H9 (cell line): ENCODE measurements at regions not wholly inside any gene's neighbourhood (a gene's known extent, or its start where the extent isn't known, plus 50 kb on each side); places are given as distances from the start of the nearest gene placed in this dataset.

Experiments used
- DNase-seq: peaks from one replicate; pipeline ENCODE4 v3.0.0-alpha.2; 2017
- H2AFZ ChIP-seq: one replicate; pipeline ENCODE4 v1.6.1; 2013; ENCODE audit warnings: mild to moderate bottlenecking, low read length, control low read depth, moderate library complexity
- H2AK5ac ChIP-seq: 2 replicates; pipeline ENCODE4 v1.6.1; 2013; ENCODE audit warnings: low read length, control low read depth, mixed read lengths; ENCODE audit not compliant: insufficient read length
- H2BK120ac ChIP-seq: one replicate; pipeline ENCODE4 v1.6.1; 2013; ENCODE audit warnings: low read depth, mild to moderate bottlenecking, low read length, control low read depth, inconsistent platforms; ENCODE audit not compliant: poor library complexity, severe bottlenecking
- H2BK12ac ChIP-seq: 2 replicates; pipeline ENCODE4 v1.6.1; 2013; ENCODE audit warnings: low read length, control low read depth, mixed read lengths, low read depth; ENCODE audit not compliant: insufficient read length
- H2BK15ac ChIP-seq: 2 replicates; pipeline ENCODE4 v1.6.1; 2013; ENCODE audit warnings: low read depth, low read length, control low read depth
- H2BK20ac ChIP-seq: one replicate; pipeline ENCODE4 v1.6.1; 2013; ENCODE audit warnings: low read depth, mild to moderate bottlenecking, low read length, control low read depth, inconsistent platforms; ENCODE audit not compliant: poor library complexity, severe bottlenecking
- H2BK5ac ChIP-seq: 2 replicates; pipeline ENCODE4 v1.6.1; 2013; ENCODE audit warnings: low read length, control low read depth, mixed read lengths; ENCODE audit not compliant: insufficient read length
- H3K14ac ChIP-seq: 2 replicates; pipeline ENCODE4 v1.6.1; 2013; ENCODE audit warnings: low read length, control low read depth; ENCODE audit not compliant: insufficient read depth
- H3K18ac ChIP-seq: 2 replicates; pipeline ENCODE4 v1.6.1; 2013; ENCODE audit warnings: low read depth, mild to moderate bottlenecking, mixed read lengths, low read length, control low read depth; ENCODE audit not compliant: insufficient read length
- H3K23ac ChIP-seq: 2 replicates; pipeline ENCODE4 v1.6.1; 2013; ENCODE audit warnings: low read length, control low read depth, mixed read lengths, low read depth; ENCODE audit not compliant: insufficient read length
- H3K23me2 ChIP-seq: 2 replicates; pipeline ENCODE4 v1.6.1; 2013; ENCODE audit warnings: low read depth, mild to moderate bottlenecking, mixed read lengths, low read length, control low read depth; ENCODE audit not compliant: insufficient read length, poor library complexity, severe bottlenecking
- H3K27ac ChIP-seq: 2 replicates; pipeline ENCODE4 v1.5.1; 2013; ENCODE audit warnings: low read length, control low read depth, mixed read lengths, low read depth; ENCODE audit not compliant: insufficient read length
- H3K27me3 ChIP-seq: 2 replicates; pipeline ENCODE4 v1.6.1; 2013; ENCODE audit warnings: low read length, control low read depth, inconsistent platforms; ENCODE audit not compliant: insufficient read depth
- H3K4ac ChIP-seq: 2 replicates; pipeline ENCODE4 v1.6.1; 2013; ENCODE audit warnings: low read depth, mild to moderate bottlenecking, control low read depth, inconsistent platforms, low read length, moderate library complexity
- H3K4me1 ChIP-seq: 2 replicates; pipeline ENCODE4 v1.6.1; 2013; ENCODE audit warnings: low read length, control low read depth, inconsistent platforms; ENCODE audit not compliant: insufficient read depth
- H3K4me2 ChIP-seq: 2 replicates; pipeline ENCODE4 v1.6.1; 2013; ENCODE audit warnings: low read length, control low read depth, mixed read lengths; ENCODE audit not compliant: insufficient read length, insufficient read depth
- H3K56ac ChIP-seq: 2 replicates; pipeline ENCODE4 v1.6.1; 2013; ENCODE audit warnings: low read depth, mild to moderate bottlenecking, mixed read lengths, low read length, control low read depth; ENCODE audit not compliant: insufficient read length
- H3K79me1 ChIP-seq: 2 replicates; pipeline ENCODE4 v1.6.1; 2013; ENCODE audit warnings: low read depth, mild to moderate bottlenecking, moderate library complexity, low read length, control low read depth, inconsistent platforms; ENCODE audit not compliant: insufficient read depth, poor library complexity, severe bottlenecking
- H3K79me2 ChIP-seq: 2 replicates; pipeline ENCODE4 v1.6.1; 2013; ENCODE audit warnings: low read length, control low read depth, inconsistent platforms; ENCODE audit not compliant: insufficient read depth
- H3K9ac ChIP-seq: 2 replicates; pipeline ENCODE4 v1.6.1; 2013; ENCODE audit warnings: low read length, control low read depth, mixed read lengths; ENCODE audit not compliant: insufficient read length; ENCODE audit errors: extremely low read depth
- H3K9me3 ChIP-seq: one replicate; pipeline ENCODE4 v1.6.1; 2013; ENCODE audit warnings: low read depth, low read length, inconsistent platforms; ENCODE audit not compliant: control insufficient read depth
- H3T11ph ChIP-seq: one replicate; pipeline ENCODE4 v1.6.1; 2013; ENCODE audit warnings: mild to moderate bottlenecking, low read length, control low read depth, inconsistent platforms
- H4K20me1 ChIP-seq: one replicate; pipeline ENCODE4 v1.6.1; 2013; ENCODE audit not compliant: control insufficient read depth, insufficient read length, insufficient read depth
- H4K5ac ChIP-seq: 2 replicates; pipeline ENCODE4 v1.6.1; 2013; ENCODE audit warnings: low read depth, mild to moderate bottlenecking, mixed read lengths, low read length, control low read depth; ENCODE audit not compliant: insufficient read length
- H4K8ac ChIP-seq: replicated peaks from 2 replicates; pipeline ENCODE4 v1.6.1; 2013; ENCODE audit warnings: low read length, control low read depth, mixed read lengths, low read depth; ENCODE audit not compliant: insufficient read length
- H4K91ac ChIP-seq: 2 replicates; pipeline ENCODE4 v1.6.1; 2013; ENCODE audit warnings: low read depth, mild to moderate bottlenecking, moderate library complexity, mixed read lengths, low read length, control low read depth; ENCODE audit not compliant: insufficient read length
- H3K27ac Mint-ChIP-seq, 3 experiments: 2 replicates in 2 of 3; 3 replicates in 1 of 3; pipeline ENCODE4 v1.8.0; 2020 to 2021; ENCODE audit warnings: mixed read lengths in 3 of 3, mild to moderate bottlenecking in 1 of 3, moderate library complexity in 1 of 3
- H3K27me3 Mint-ChIP-seq: 2 replicates; pipeline ENCODE4 v1.8.0; 2021; ENCODE audit warnings: low read depth, mild to moderate bottlenecking, moderate library complexity, mixed read lengths
- H3K36me3 Mint-ChIP-seq, 3 experiments: 2 replicates in 2 of 3; 3 replicates in 1 of 3; pipeline ENCODE4 v1.8.0; 2020 to 2021; ENCODE audit warnings: low read depth in 3 of 3, mixed read lengths in 3 of 3; ENCODE audit not compliant: insufficient read depth in 1 of 3
- H3K4me1 Mint-ChIP-seq, 2 experiments: 2 replicates each; pipeline ENCODE4 v1.8.0; 2020; ENCODE audit warnings: mixed read lengths in 2 of 2
- H3K4me3 Mint-ChIP-seq, 2 experiments: 2 replicates in 1 of 2; 3 replicates in 1 of 2; pipeline ENCODE4 v1.8.0; 2020 to 2021; ENCODE audit warnings: mild to moderate bottlenecking in 2 of 2, mixed read lengths in 2 of 2, moderate library complexity in 1 of 2
- H3K9me3 Mint-ChIP-seq, 2 experiments: 2 replicates in 1 of 2; 3 replicates in 1 of 2; pipeline ENCODE4 v1.8.0; 2020; ENCODE audit warnings: mild to moderate bottlenecking in 2 of 2, mixed read lengths in 2 of 2, moderate library complexity in 1 of 2
- WGBS: extraction: QIAGEN DNeasy Blood & Tissue Kit; methylation state at CpG from one replicate; pipeline ENCODE4 v1.1.7; 2013; ENCODE audit warnings: missing lambda C conversion rate, low lambda C conversion rate, mixed read lengths; ENCODE audit not compliant: insufficient read length; ENCODE audit errors: extremely low coverage; 5-methylcytosine and 5-hydroxymethylcytosine counted together
- TF ChIP-seq, protein P1 (sequence below): fragments of 200-600 bp; sonication (generic); conservative IDR thresholded peaks from 3 replicates; pipeline ENCODE4 v1.8.0; 2021; ENCODE audit warnings: antibody characterized with exemption, mild to moderate bottlenecking

GRCh38 chr11:116551576-116551975, 221.2 kb downstream of the BUD13 start:
- H3K4me2 ChIP-seq = no peak overlapping the region

More at GRCh38 chr11:116551576-116551975, 221.2 kb downstream of the BUD13 start:
- no peaks in the 10 kb centered on the region for H3K79me1 ChIP-seq
- no peak overlapping the region for H3K56ac ChIP-seq
- no peak overlapping the region for H3K9ac ChIP-seq
- H2AK5ac ChIP-seq = no peak overlapping the region
- Mint-ChIP-seq H3K4me3 (no peak overlapping the region), H3K9me3 (peaks cover 0 to 3% of the 10 kb centered on the region in 2 experiments; a peak in 3 of 5 replicates), H3K27ac (no peak overlapping the region), H3K27me3 (peaks cover 64% of the 10 kb centered on the region), H3K36me3 (peaks cover 0 to 3% (median 0%) of the 10 kb centered on the region in 3 experiments; a peak in 1 of 7 replicates), H3K4me1 (peaks cover 4 to 5% of the 10 kb centered on the region in 2 experiments)
- H3K27ac ChIP-seq = no peak overlapping the region
- no peak overlapping the region for H4K8ac ChIP-seq
- no peak overlapping the region for H3K18ac ChIP-seq
- H3T11ph ChIP-seq = no peak overlapping the region
- TF ChIP-seq, protein P1, sequence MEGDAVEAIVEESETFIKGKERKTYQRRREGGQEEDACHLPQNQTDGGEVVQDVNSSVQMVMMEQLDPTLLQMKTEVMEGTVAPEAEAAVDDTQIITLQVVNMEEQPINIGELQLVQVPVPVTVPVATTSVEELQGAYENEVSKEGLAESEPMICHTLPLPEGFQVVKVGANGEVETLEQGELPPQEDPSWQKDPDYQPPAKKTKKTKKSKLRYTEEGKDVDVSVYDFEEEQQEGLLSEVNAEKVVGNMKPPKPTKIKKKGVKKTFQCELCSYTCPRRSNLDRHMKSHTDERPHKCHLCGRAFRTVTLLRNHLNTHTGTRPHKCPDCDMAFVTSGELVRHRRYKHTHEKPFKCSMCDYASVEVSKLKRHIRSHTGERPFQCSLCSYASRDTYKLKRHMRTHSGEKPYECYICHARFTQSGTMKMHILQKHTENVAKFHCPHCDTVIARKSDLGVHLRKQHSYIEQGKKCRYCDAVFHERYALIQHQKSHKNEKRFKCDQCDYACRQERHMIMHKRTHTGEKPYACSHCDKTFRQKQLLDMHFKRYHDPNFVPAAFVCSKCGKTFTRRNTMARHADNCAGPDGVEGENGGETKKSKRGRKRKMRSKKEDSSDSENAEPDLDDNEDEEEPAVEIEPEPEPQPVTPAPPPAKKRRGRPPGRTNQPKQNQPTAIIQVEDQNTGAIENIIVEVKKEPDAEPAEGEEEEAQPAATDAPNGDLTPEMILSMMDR = no peak
- WGBS = no CpG with 5 or more reads among the region's 4 CpGs
- no peak overlapping the region for H2BK120ac ChIP-seq
- no peaks in the 10 kb centered on the region for H3K4me1 ChIP-seq
- no peak overlapping the region for H3K14ac ChIP-seq
- no peak overlapping the region for H3K23ac ChIP-seq
- no peaks in the 10 kb centered on the region; the same call in 1 of the 2 replicates for H3K27me3 ChIP-seq
- H3K4ac ChIP-seq = no peak overlapping the region
- H2AFZ ChIP-seq = no peak overlapping the region
- no peak for DNase-seq
- no peaks in the 10 kb centered on the region for H3K79me2 ChIP-seq
- H2BK15ac ChIP-seq = no peak overlapping the region
- no peaks in the 10 kb centered on the region for H4K20me1 ChIP-seq
- H2BK12ac ChIP-seq = no peak overlapping the region
- no peak overlapping the region for H2BK5ac ChIP-seq
- H2BK20ac ChIP-seq = no peak overlapping the region
- H4K91ac ChIP-seq = no peak overlapping the region
- peaks cover 2% of the 10 kb centered on the region for H3K23me2 ChIP-seq
- H4K5ac ChIP-seq = no peak overlapping the region
- no peaks in the 10 kb centered on the region for H3K9me3 ChIP-seq
